NCI-H1048 (cell line): ENCODE measurements at regions not wholly inside any gene's neighbourhood (a gene's known extent, or its start where the extent isn't known, plus 50 kb on each side); places are given as distances from the start of the nearest gene placed in this dataset.

Experiments
- DNase-seq: peaks from one replicate; lab custom pipeline; 2025; lab: John Stamatoyannopoulos, UW

- no peak for DNase-seq
Observed at GRCh38 chr2:173647681-173648311, 293.1 kb downstream of the CDCA7 start.

GRCh38 chr2:173648816-173649215 is 294.1 kb downstream of the CDCA7 start:
- DNase-seq = no peak

- DNase-seq = no peak
Observed at GRCh38 chr2:173649527-173650219, 295.0 kb downstream of the CDCA7 start.

GRCh38 chr2:173651891-173652290 is 297.2 kb downstream of the CDCA7 start:
- no peak for DNase-seq

GRCh38 chr2:173652311-173652710 is 297.6 kb downstream of the CDCA7 start:
- no peak for DNase-seq

- no peak for DNase-seq
Observed at GRCh38 chr2:173652767-173653431, 298.2 kb downstream of the CDCA7 start.

- DNase-seq = no peak
Observed at GRCh38 chr2:173653432-173653805, 298.7 kb downstream of the CDCA7 start.

GRCh38 chr2:173654161-173654895 is 299.7 kb downstream of the CDCA7 start:
- no peak for DNase-seq

GRCh38 chr2:173654896-173655265 is 300.2 kb downstream of the CDCA7 start:
- DNase-seq = no peak

GRCh38 chr2:173656086-173656485 is 301.4 kb downstream of the CDCA7 start:
- no peak for DNase-seq

- no peak for DNase-seq
Observed at GRCh38 chr2:173657996-173658717, 303.5 kb downstream of the CDCA7 start.

GRCh38 chr2:173658946-173659371 is 304.3 kb downstream of the CDCA7 start:
- DNase-seq = no peak

GRCh38 chr2:173659509-173659908 is 304.8 kb downstream of the CDCA7 start:
- DNase-seq = no peak

GRCh38 chr2:173661586-173661985 is 303.6 kb downstream of the SP3 start:
- no peak for DNase-seq

GRCh38 chr2:173663353-173663752 is 301.8 kb downstream of the SP3 start:
- DNase-seq = no peak

GRCh38 chr2:173663835-173664512 is 301.2 kb downstream of the SP3 start:
- DNase-seq = no peak

- DNase-seq = no peak
Observed at GRCh38 chr2:173664513-173664910, 300.7 kb downstream of the SP3 start.

- DNase-seq = no peak
Observed at GRCh38 chr2:173666171-173666888, 298.8 kb downstream of the SP3 start.

GRCh38 chr2:173667014-173667413 is 298.2 kb downstream of the SP3 start:
- no peak for DNase-seq

GRCh38 chr2:173667415-173667814 is 297.8 kb downstream of the SP3 start:
- DNase-seq = no peak
